ENCODE measurements at regions not wholly inside any gene's neighbourhood (a gene's known extent, or its start where the extent isn't known, plus 50 kb on each side); places are given as distances from the start of the nearest gene placed in this dataset.

GRCh38 chr1:55957276-55957675 is 622.1 kb downstream of the PLPP3 start:
- TF ChIP-seq CTCF (IDR thresholded peaks at IDR 0.05) (no peak), POLR2AphosphoS5 (IDR thresholded peaks at IDR 0.05) (no peak), POLR2A (IDR thresholded peaks at IDR 0.05; ENCODE audit: low read depth) (no peak)
